MCF 10A (cell line): ENCODE measurements at regions not wholly inside any gene's neighbourhood (a gene's known extent, or its start where the extent isn't known, plus 50 kb on each side); places are given as distances from the start of the nearest gene placed in this dataset.

ENCODE experiments used
- BruUV-seq: library from RNA; stranded (reverse); fragments of 400-500 nt; replicated peaks from 2 replicates; lab custom pipeline; 2021; lab: Mats Ljungman, UMichigan
- CTCF ChIA-PET: fragments of 300-600 bp; sonication (Branson Sonifier 250); formaldehyde crosslinking; extraction: SDS; loops from one replicate; lab custom pipeline; 2021; ENCODE audit warnings: antibody characterized with exemption, inconsistent platforms; lab: Yijun Ruan, JAX
- POLR2A ChIA-PET: fragments of 300-600, 350-650 bp; sonication (Branson Sonifier 250); formaldehyde crosslinking; extraction: SDS; loops from one replicate; lab custom pipeline; 2020; ENCODE audit warnings: antibody characterized with exemption, inconsistent platforms; lab: Yijun Ruan, JAX
- DNase-seq: peaks from one replicate; pipeline ENCODE4 v3.0.0-alpha.2; 2018; ENCODE audit not compliant: unreplicated experiment
- H3K27ac Mint-ChIP-seq: one replicate; pipeline ENCODE4 v1.8.0; 2022; ENCODE audit warnings: mild to moderate bottlenecking, low read depth, mixed read lengths; ENCODE audit not compliant: unreplicated experiment
- H3K27me3 Mint-ChIP-seq: one replicate; pipeline ENCODE4 v1.8.0; 2022; ENCODE audit warnings: mixed read lengths; ENCODE audit not compliant: insufficient read depth, unreplicated experiment
- H3K36me3 Mint-ChIP-seq: one replicate; pipeline ENCODE4 v1.8.0; 2022; ENCODE audit warnings: mild to moderate bottlenecking, moderate library complexity, mixed read lengths; ENCODE audit not compliant: insufficient read depth, unreplicated experiment
- H3K4me1 Mint-ChIP-seq: one replicate; pipeline ENCODE4 v1.8.0; 2022; ENCODE audit warnings: mixed read lengths; ENCODE audit not compliant: insufficient read depth, unreplicated experiment
- H3K4me3 Mint-ChIP-seq: one replicate; pipeline ENCODE4 v1.8.0; 2022; ENCODE audit warnings: mild to moderate bottlenecking, moderate library complexity, mixed read lengths; ENCODE audit not compliant: unreplicated experiment
- H3K9me3 Mint-ChIP-seq: one replicate; pipeline ENCODE4 v1.8.0; 2022; ENCODE audit warnings: mixed read lengths; ENCODE audit not compliant: unreplicated experiment
- CTCF ChIP-seq: fragments of 200-600 bp; IDR thresholded peaks from one replicate; pipeline ENCODE4 v1.8.0; 2022; ENCODE audit warnings: antibody characterized with exemption, mild to moderate bottlenecking; ENCODE audit not compliant: unreplicated experiment
- intact Hi-C: fragments of 100-400 bp; cut with micrococcal nuclease; formaldehyde crosslinking; loops from 2 replicates; pipeline ENCODE4 v1.14.1; 2022

GRCh38 chrX:124863303-124863702, 456.4 kb upstream of the TEX13C start:
- no TSS peak for BruUV-seq
- no peaks in the 10 kb centered on the region for H3K36me3 Mint-ChIP-seq
- no peak overlapping the region for H3K27ac Mint-ChIP-seq
- H3K4me1 Mint-ChIP-seq: no peaks in the 10 kb centered on the region
- H3K27me3 Mint-ChIP-seq: no peaks in the 10 kb centered on the region
- H3K4me3 Mint-ChIP-seq: no peak overlapping the region
- ChIA-PET POLR2A (no interaction called here), CTCF (no interaction called here)
- TF ChIP-seq CTCF: no peak
- DNase-seq: no peak
- intact Hi-C loops: no loop called here
- peaks cover 27% of the 10 kb centered on the region for H3K9me3 Mint-ChIP-seq

- H3K4me3 Mint-ChIP-seq: no peak overlapping the region
- BruUV-seq: no TSS peak
- H3K27ac Mint-ChIP-seq: no peak overlapping the region
- ChIA-PET CTCF (no interaction called here), POLR2A (no interaction called here)
- H3K4me1 Mint-ChIP-seq: no peaks in the 10 kb centered on the region
- intact Hi-C loops: no loop called here
- no peaks in the 10 kb centered on the region for H3K9me3 Mint-ChIP-seq
- H3K36me3 Mint-ChIP-seq: peaks cover 7% of the 10 kb centered on the region
- no peak for TF ChIP-seq CTCF
- no peak for DNase-seq
- no peaks in the 10 kb centered on the region for H3K27me3 Mint-ChIP-seq
These were observed 432.1 kb upstream of the TEX13C start for GRCh38 chrX:124887572-124887971.

GRCh38 chrX:124895947-124896346, 423.7 kb upstream of the TEX13C start:
- no peak overlapping the region for H3K27ac Mint-ChIP-seq
- intact Hi-C loops: no loop called here
- POLR2A ChIA-PET: no interaction called here
- no peak for DNase-seq
- CTCF ChIA-PET: interaction anchor here (0.7 kb wide), 1 partner anchor 236 kb away, joined by 3 read pairs; no protein-coding TSS in a partner anchor
- H3K4me1 Mint-ChIP-seq: no peaks in the 10 kb centered on the region
- no peak overlapping the region for H3K4me3 Mint-ChIP-seq
- H3K9me3 Mint-ChIP-seq: no peaks in the 10 kb centered on the region
- no peaks in the 10 kb centered on the region for H3K27me3 Mint-ChIP-seq
- no TSS peak for BruUV-seq
- no peak for TF ChIP-seq CTCF
- H3K36me3 Mint-ChIP-seq: peaks cover 3% of the 10 kb centered on the region

GRCh38 chrX:124902953-124903352, 416.7 kb upstream of the TEX13C start:
- H3K9me3 Mint-ChIP-seq: no peaks in the 10 kb centered on the region
- H3K36me3 Mint-ChIP-seq: no peaks in the 10 kb centered on the region
- intact Hi-C loops: no loop called here
- H3K27ac Mint-ChIP-seq: no peak overlapping the region
- DNase-seq: no peak
- no TSS peak for BruUV-seq
- ChIA-PET POLR2A (no interaction called here), CTCF (no interaction called here)
- H3K4me1 Mint-ChIP-seq: no peaks in the 10 kb centered on the region
- no peak for TF ChIP-seq CTCF
- H3K4me3 Mint-ChIP-seq: no peak overlapping the region
- H3K27me3 Mint-ChIP-seq: no peaks in the 10 kb centered on the region
